Amniotic epithelial cell (primary cell): ENCODE measurements at regions not wholly inside any gene's neighbourhood (a gene's known extent, or its start where the extent isn't known, plus 50 kb on each side); places are given as distances from the start of the nearest gene placed in this dataset.
"Not testable (repeated sequence)": the region's sequence is repeated elsewhere in the genome, so short reads cannot be mapped to it uniquely, and the experiment has no call there.

Source experiments
- DNase-seq: peaks from one replicate; pipeline ENCODE4 v3.0.0-alpha.2; 2010; ENCODE audit warnings: low read depth

- no peak for DNase-seq
Measured at GRCh38 chr21:19065164-19065563, 661.6 kb upstream of the TMPRSS15 start.

DNA sequence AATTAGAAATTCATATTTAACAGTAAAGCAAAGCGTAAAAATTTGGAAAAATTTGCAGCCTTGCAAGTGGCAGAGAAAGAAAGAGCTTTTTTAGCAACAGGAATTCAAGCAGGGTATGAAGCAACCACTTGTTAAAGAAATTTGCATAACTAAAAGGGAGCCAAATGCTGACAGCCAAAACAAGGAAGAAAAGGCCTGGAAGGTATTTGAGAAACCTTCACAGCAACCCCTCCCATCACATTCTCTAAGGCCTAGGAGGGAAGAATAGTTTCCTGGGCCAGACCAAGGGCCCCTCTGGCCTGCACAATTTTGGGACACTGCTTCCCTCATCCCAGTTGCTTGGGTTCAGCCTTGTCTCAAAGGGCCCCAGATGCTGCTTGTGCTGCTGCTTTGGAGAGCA lies 672.4 kb upstream of the TMPRSS15 start:
- DNase-seq = no peak

- DNase-seq = no peak
Measured at GRCh38 chr21:19109694-19110093, 706.1 kb upstream of the TMPRSS15 start.

DNA sequence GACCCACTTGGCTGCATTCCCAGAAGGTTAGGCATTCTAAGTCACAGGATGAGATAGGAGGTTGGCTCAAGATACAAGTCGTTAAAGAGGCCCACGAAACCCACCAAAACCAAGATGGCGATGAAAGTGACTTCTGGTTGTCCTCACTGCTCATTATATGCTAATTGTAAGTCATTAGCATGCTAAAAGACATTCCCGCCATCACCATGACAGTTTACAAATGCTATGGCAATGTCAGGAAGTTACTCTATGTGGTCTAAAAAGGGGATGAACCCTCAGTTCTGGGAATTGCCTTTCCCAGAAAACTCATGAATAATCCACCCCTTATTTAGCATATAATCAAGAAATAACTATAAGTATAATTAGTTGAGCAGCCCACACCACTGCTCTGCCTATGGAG lies 715.7 kb upstream of the TMPRSS15 start:
- DNase-seq = not testable (repeated sequence)

- DNase-seq = no peak
Measured at GRCh38 chr21:19120591-19120990, 717.0 kb upstream of the TMPRSS15 start.

GRCh38 chr21:19122356-19122755 lies 718.8 kb upstream of the TMPRSS15 start:
- DNase-seq = no peak

DNA sequence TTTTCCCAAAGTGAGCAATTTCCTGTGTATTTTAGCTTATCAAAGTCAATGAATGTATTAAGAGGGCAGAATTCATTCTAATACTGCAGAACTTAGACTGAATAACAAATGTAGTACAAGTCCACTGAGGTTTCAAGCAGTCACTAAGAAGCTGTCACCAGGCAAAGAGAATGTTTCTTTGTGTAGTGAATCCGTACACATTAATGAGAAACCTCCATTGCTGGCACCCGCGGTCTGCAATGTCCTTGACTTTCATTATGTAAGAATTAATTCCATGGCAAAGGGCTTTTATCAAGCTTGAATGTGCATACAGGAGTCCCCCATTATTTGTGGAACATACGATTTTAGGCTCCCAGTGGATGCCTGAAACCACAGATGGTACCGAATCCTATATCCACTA lies 719.5 kb upstream of the TMPRSS15 start:
- DNase-seq = no peak

- DNase-seq = no peak
Measured at GRCh38 chr21:19123525-19123924, 719.9 kb upstream of the TMPRSS15 start.

DNA sequence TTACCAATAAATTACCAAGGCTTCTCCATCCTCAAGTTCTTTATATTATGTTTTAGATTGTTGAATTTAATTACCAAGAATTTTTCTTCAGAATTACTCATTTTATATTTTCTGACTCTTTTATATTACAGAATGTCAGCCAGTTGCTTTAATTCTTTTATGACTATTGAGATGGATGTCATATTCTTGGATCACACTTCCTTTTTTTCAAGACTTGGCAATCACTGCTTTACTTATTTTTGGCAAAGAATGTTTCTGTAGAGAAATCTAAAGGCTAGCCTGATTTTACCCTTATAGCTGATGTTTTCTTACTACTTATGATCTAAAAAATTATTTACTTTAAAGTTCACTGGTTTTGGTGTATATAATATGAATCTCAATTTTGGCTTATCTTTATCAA lies 721.1 kb upstream of the TMPRSS15 start:
- no peak for DNase-seq

DNA sequence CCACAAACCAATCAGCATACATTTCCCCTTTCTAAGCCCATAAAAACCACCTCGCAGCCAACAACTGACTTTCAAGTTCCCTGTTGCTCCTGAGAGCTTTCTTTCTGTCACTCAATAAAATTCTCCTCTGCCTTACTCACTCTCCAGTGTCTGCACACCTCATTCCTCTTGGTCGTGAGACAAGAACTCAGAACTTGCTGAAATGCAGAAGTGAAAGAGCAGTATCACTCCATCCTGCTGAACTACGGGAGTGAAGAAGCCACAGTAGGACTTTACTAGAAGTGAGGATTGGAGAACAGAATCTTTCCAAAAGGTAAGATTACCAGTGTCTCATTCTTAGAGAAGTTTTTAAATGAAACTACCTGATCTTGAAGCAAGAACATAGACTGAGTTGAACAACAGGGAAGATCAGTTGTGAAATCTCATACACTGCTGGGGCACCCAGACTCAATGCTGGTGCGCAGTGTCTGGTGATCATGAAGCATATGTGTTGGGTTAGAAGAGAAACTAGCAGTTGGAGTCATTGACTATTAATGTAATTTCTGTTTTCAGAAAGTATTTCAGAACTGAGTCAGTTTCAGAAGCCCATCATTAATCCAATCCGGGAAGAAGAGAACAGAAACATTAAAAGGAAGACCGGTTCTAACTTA lies 726.9 kb upstream of the TMPRSS15 start:
- DNase-seq = no peak

DNA sequence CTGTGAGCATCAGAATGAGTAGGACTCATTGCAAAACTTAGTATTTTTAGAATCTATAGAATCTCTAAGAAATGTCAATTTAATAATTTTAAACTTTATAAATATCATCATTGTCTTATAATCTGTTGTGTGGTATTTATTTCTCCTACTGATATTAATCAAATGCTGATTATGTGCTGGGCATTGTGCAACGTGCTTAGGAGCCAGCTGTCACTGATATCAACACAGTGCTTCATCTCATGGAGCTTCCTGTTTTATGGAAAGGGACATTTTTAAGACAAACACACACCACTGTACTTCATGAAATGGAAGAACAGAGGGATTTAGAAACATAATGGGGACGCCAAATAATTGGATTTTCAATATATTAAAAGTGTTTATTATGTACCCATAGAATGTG lies 737.9 kb upstream of the TMPRSS15 start:
- no peak for DNase-seq

DNA sequence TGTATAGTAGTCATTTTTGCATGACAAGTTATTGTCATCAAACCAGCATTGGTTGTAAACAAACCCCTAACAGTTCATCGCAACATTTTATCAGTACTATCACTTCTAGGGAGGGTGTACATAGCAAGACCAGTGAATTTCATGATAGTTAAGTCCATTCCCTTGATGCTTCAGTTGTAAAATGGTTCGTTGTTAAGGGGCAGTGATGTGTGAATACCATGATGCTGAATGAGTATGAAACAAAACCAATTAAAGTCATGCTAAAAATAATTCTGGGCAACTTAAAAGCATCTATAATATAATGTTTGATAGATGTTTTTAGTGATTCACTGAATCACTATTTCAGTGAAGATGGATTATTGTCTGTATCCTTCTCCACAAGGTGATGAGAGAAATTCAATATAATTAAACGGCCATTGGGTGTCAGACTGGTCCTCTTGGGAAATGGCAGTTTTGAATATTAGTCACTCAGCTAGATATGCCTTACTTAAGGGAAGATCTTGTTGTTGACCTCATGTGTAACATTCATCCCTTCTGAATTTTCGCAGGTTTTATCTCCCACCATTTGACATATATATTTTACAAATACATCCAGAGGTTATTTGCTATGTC lies 742.2 kb upstream of the TMPRSS15 start:
- DNase-seq = no peak

GRCh38 chr21:19148056-19148455 lies 744.5 kb upstream of the TMPRSS15 start:
- no peak for DNase-seq

DNA sequence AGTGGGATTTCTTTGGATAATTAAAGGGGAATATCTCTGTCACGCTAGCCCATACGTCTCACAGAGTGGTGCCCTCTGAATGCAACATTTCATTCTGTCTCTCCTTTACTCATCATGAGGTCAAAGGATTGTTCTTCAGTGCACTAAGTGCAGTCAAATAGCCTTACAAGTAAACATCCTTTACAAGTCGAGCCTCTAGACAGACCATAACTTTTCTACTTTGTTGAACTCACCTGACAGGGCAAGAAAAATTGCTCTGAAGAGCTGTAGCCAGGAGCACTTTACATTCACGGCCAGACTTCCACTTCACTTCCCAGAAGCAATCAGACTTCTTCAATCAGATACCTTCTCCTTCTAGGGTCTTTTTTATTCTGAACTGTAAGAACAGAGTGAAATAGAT lies 768.0 kb upstream of the TMPRSS15 start:
- DNase-seq = no peak

GRCh38 chr21:19181604-19182140 lies 778.1 kb upstream of the TMPRSS15 start:
- DNase-seq = no peak

- DNase-seq = no peak
Measured at GRCh38 chr21:19197950-19198349, 794.4 kb upstream of the TMPRSS15 start.

- no peak for DNase-seq
Measured at GRCh38 chr21:19198801-19199200, 795.2 kb upstream of the TMPRSS15 start.

- DNase-seq = no peak
Measured at GRCh38 chr21:19218163-19218562, 814.6 kb upstream of the TMPRSS15 start.

- no peak for DNase-seq
Measured at GRCh38 chr21:19224090-19224489, 820.5 kb upstream of the TMPRSS15 start.

DNA sequence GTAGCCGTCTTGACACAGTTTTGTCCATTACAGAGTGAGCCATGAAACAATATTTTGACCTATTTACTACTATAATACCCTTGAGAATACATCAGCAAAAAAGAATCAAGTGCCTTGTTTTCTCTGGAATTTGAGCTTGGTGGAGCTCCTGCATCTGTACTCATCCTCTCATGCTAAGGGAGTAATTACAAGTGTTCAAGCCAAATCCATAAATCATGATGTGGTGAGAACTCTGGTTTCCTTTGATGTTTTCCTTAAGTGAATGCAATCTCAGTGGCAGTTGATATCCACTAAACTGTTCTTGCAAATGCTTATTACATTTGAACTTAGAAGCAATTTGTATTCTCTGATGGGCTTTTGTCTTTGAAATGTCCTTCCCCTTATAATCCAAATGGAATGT lies 824.6 kb upstream of the TMPRSS15 start:
- peak; percentile 20 for DNase-seq

- DNase-seq = not testable (repeated sequence)
Measured at GRCh38 chr21:19233841-19234240, 830.3 kb upstream of the TMPRSS15 start.

GRCh38 chr21:19236209-19236608 lies 832.6 kb upstream of the TMPRSS15 start:
- no peak for DNase-seq

DNA sequence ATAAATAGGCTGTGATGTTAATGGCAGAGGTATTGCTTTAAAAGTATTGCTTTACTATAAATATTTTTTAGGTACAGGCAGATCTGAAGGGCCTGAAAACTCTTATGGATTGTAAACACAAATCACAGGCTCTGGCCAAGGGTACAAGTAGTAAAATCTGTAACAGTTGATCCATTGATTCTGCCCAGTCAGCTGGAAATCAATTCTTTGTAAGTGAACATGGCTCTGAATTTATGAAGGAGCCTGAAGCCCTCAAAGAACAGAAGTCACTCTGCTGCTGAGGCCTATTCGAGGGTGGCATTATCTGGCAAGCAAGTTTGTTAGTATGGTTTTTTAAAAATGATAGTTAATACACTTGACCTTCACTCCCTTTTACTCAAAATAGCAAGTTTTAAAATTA lies 834.0 kb upstream of the TMPRSS15 start:
- DNase-seq = no peak

DNA sequence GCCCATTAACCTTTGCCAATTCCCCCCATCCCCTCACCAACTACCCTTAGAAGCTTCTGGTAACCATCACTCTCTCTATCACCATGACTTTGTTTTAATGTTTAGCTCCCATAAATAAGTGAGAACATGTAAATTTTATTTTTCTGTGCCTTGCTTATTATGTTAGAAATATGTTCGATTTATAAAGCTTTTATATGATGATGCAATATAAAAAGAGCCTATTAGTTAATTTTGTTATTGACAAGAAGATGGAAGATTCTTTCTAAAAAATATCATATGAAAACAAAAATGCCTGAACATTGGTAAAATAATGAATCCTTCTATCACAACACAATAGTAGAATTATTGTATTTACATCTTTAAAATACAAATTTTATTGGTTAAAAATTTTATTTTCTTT lies 836.1 kb upstream of the TMPRSS15 start:
- no peak for DNase-seq
